Astrocyte of the cerebellum (primary cell): ENCODE measurements at regions not wholly inside any gene's neighbourhood (a gene's known extent, or its start where the extent isn't known, plus 50 kb on each side); places are given as distances from the start of the nearest gene placed in this dataset.

ENCODE experiments used
- DNase-seq: peaks from one replicate; pipeline ENCODE4 v3.0.0-alpha.2; 2011; ENCODE audit warnings: low read depth
- H3K4me3 ChIP-seq: 2 replicates; pipeline ENCODE4 v1.5.1; 2011; ENCODE audit warnings: mild to moderate bottlenecking, low read depth, low read length, moderate library complexity
- in situ Hi-C: cut with HindIII; loops from 2 replicates; pipeline ENCODE4 v1.10.0; 2017; ENCODE audit warnings: low sequenced_read_pairs
- TF ChIP-seq, protein P1 (sequence below): IDR thresholded peaks from 2 replicates; pipeline ENCODE4 v1.5.1; 2012; ENCODE audit warnings: low read length, low read depth, moderate library complexity, mild to moderate bottlenecking; ENCODE audit errors: missing control alignments

DNA sequence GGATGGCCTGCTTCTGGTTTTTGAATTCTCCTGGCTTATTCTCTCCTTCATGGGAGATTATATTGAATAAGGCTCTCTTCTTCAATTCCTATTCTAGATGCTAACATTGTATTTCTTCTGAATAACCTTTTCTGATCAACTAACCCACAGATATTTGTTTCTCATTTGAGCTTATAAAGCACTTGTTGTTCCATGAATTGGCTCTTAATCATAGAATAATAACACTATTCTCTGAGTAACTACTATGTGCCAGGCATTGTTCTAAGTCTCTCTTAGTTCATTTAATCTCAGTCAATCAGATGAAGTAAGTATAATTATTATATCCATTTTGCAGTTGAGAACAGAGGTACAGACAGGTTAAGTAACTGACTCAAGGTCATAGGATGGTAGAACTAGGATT, 136.3 kb upstream of the MLIP start:
- DNase-seq, result no peak
- no peak overlapping the region for H3K4me3 ChIP-seq
- in situ Hi-C loops, result no loop called here
- TF ChIP-seq, protein P1, sequence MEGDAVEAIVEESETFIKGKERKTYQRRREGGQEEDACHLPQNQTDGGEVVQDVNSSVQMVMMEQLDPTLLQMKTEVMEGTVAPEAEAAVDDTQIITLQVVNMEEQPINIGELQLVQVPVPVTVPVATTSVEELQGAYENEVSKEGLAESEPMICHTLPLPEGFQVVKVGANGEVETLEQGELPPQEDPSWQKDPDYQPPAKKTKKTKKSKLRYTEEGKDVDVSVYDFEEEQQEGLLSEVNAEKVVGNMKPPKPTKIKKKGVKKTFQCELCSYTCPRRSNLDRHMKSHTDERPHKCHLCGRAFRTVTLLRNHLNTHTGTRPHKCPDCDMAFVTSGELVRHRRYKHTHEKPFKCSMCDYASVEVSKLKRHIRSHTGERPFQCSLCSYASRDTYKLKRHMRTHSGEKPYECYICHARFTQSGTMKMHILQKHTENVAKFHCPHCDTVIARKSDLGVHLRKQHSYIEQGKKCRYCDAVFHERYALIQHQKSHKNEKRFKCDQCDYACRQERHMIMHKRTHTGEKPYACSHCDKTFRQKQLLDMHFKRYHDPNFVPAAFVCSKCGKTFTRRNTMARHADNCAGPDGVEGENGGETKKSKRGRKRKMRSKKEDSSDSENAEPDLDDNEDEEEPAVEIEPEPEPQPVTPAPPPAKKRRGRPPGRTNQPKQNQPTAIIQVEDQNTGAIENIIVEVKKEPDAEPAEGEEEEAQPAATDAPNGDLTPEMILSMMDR, result no peak

DNA sequence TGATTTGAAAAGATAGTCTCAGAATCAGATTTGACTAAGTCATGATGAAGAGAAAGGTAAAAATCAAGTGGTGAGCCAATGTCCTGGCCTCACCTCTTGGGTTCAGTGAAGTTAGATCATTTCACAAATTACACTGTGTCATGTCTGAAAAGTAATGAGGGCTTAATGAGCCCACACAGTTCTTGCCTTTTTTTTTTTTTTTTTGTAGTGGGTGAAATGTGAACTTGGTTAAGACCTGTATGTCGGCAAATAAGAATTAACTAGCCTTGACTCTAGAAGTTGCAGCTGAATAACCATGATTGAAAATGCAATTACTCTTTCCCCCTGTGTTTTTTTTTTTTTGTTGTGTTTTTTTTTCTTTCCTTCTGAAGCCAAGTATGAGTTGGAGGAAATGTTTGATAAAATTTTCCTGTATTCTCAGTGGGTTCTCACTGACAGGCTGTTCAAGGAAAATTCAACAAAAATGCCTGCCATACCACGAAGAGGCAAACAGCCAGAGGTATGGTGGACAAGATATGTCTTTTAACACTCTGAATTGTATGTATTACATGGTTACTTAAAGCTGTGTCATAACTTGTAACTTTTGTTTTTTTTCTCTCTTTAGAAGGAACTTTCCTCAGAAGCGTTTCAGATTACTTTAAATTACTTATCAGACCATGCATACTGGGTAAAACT, 135.2 kb upstream of the MLIP start:
- in situ Hi-C loops, result no loop called here
- H3K4me3 ChIP-seq, result no peak overlapping the region
- DNase-seq, result peak; percentile 69
- TF ChIP-seq, protein P1, result no peak

DNA sequence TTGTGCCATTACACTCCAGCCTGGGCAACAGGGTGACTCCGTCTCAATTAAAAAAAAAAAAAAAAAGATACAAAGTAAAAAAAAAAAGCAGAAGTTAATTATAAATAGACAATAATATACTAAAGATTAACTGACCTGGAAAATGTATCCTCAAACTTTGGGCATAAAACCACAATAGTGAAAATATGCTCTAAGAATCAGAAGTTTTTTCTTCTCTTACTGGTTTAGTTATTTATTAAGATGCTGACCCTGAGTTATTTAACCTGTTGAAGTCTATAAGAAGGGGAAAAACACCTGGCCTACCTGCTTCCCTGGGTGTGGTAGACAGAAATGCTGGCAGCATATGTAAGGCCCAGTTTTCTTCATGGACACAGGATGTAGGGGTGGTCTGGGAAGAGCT, 133.7 kb upstream of the MLIP start:
- DNase-seq, result no peak
- no peak overlapping the region for H3K4me3 ChIP-seq
- TF ChIP-seq, protein P1, result no peak
- in situ Hi-C loops, result no loop called here

DNA sequence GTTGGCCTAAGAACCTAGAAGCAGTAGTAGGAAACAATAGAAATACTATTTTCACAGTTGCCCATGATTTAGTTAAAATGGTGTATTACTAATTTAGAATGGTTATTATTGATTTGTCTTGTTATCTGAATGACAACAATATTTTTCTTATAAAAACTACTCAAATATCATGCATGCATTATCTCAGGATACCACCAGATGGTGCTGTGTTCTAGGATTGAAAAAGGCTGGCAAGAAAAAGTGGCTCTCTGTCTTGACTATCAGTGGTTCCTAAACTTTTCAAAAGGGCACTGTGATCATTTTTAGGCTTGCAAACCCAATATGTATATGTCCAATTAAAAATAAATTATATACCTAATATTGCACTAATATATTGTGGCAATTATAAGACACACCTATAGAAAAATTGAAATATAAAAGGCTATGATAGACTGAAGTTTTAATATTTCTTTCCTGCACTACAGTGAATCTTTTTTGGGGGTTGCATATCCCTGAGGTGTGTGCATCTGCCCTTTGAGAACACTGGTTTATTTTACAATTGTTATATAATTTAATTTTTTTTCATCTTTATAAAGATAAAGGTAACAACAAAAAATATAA, 131.7 kb upstream of the MLIP start:
- no peak for DNase-seq
- TF ChIP-seq, protein P1, result peak; percentile 68
- H3K4me3 ChIP-seq, result no peak overlapping the region
- in situ Hi-C loops, result no loop called here

DNA sequence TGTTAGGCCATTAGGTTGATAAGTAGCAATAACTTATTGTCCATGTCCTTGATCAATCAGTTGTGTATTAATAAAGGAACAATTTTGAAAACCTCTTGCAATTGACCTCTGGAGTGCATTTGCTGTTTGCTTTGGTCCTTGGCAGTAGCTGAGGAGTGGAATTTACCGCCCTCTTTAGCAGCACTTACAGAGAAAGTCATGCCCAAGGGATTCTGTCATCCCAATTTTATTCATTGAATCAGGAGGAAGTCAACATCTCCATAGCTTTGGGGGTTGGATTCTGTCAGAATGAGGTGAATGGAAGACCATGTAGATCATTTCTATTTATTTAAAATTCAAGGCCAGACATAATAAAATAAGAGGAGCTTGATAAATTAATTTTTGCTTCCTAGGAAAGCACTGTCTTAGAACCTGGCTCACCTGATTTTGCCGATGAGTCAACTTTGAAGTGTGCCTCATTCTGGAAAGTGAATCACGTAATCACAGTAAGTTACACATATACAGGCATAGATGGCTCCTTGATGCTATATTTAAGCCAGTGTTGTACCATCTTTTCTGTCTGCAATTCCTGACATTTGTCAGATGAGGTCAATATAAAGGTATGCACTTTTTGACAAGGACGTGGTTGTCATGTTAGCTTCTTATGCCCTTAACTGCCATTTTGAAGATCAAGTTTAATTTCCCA, 128.7 kb upstream of the MLIP start:
- no peak overlapping the region for H3K4me3 ChIP-seq
- TF ChIP-seq, protein P1, result no peak
- no peak for DNase-seq
- in situ Hi-C loops, result no loop called here

DNA sequence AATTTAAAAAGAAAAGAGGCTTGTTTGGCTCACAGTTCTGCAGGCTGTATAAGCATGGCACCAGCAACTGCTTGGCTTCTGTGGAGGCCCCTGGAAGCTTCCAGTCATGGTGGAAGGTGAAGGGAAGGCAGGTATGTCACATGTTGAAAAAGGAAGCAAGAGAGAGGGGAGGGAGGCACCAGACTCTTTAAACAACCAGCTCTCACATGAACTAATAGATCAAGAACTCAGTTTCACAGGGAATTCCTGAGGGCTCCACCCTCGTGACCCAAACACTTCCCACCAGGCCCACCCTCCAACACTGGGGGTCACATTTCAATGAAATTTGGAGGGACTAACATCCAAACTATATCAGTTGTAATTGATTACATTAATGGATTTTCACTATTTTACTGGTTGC, 127.9 kb upstream of the MLIP start:
- in situ Hi-C loops, result no loop called here
- no peak overlapping the region for H3K4me3 ChIP-seq
- TF ChIP-seq, protein P1, result no peak
- DNase-seq, result no peak
